HG03521 (cell line): ENCODE measurements at regions not wholly inside any gene's neighbourhood (a gene's known extent, or its start where the extent isn't known, plus 50 kb on each side); places are given as distances from the start of the nearest gene placed in this dataset.
"Not testable (repeated sequence)": the region's sequence is repeated elsewhere in the genome, so short reads cannot be mapped to it uniquely, and the experiment has no call there.

Experiments used
- ATAC-seq: cut with Tn5 transposase; IDR thresholded peaks from one replicate; pipeline ENCODE4 v1.9.1; 2021; ENCODE audit warnings: mild to moderate bottlenecking, moderate library complexity; ENCODE audit not compliant: unreplicated experiment

GRCh38 chr6:144474290-144474689 lies 189.2 kb downstream of the UTRN start:
- no peak for ATAC-seq

- ATAC-seq = no peak
Measured at GRCh38 chr6:144474904-144475303, 189.8 kb downstream of the UTRN start.

GRCh38 chr6:144475411-144475810 lies 190.3 kb downstream of the UTRN start:
- no peak for ATAC-seq

- no peak for ATAC-seq
Measured at GRCh38 chr6:144476286-144476685, 191.2 kb downstream of the UTRN start.

- ATAC-seq = no peak
Measured at GRCh38 chr6:144477396-144477795, 192.3 kb downstream of the UTRN start.

- ATAC-seq = no peak
Measured at GRCh38 chr6:144477856-144478255, 192.7 kb downstream of the UTRN start.

GRCh38 chr6:144478483-144478882 lies 193.3 kb downstream of the UTRN start:
- no peak for ATAC-seq

- no peak for ATAC-seq
Measured at GRCh38 chr6:144479991-144480390, 194.9 kb downstream of the UTRN start.

GRCh38 chr6:144480473-144480872 lies 195.3 kb downstream of the UTRN start:
- no peak for ATAC-seq

- ATAC-seq = no peak
Measured at GRCh38 chr6:144481527-144481926, 196.4 kb downstream of the UTRN start.

GRCh38 chr6:144482142-144482541 lies 197.0 kb downstream of the UTRN start:
- ATAC-seq = no peak

- no peak for ATAC-seq
Measured at GRCh38 chr6:144485531-144485930, 200.4 kb downstream of the UTRN start.

- ATAC-seq = no peak
Measured at GRCh38 chr6:144488590-144488989, 203.5 kb downstream of the UTRN start.

GRCh38 chr6:144493035-144493910 lies 208.1 kb downstream of the UTRN start:
- no peak for ATAC-seq

- ATAC-seq = not testable (repeated sequence)
Measured at GRCh38 chr6:144495076-144495475, 209.9 kb downstream of the UTRN start.

GRCh38 chr6:144497650-144498049 lies 212.5 kb downstream of the UTRN start:
- ATAC-seq = no peak

GRCh38 chr6:144500892-144501291 lies 215.8 kb downstream of the UTRN start:
- no peak for ATAC-seq

- ATAC-seq = not testable (repeated sequence)
Measured at GRCh38 chr6:144505214-144505613, 220.1 kb downstream of the UTRN start.

GRCh38 chr6:144506051-144506450 lies 220.9 kb downstream of the UTRN start:
- not testable (repeated sequence) for ATAC-seq

GRCh38 chr6:144507772-144508312 lies 222.7 kb downstream of the UTRN start:
- not testable (repeated sequence) for ATAC-seq

- ATAC-seq = no peak
Measured at GRCh38 chr6:144510859-144511258, 225.7 kb downstream of the UTRN start.

GRCh38 chr6:144515761-144516160 lies 230.6 kb downstream of the UTRN start:
- no peak for ATAC-seq
